SK-N-SH (cell line): ENCODE measurements at regions not wholly inside any gene's neighbourhood (a gene's known extent, or its start where the extent isn't known, plus 50 kb on each side); places are given as distances from the start of the nearest gene placed in this dataset.

ENCODE experiments used
- EP300 ChIP-seq, 2 experiments: IDR thresholded peaks; 2 replicates each; pipeline versions ENCODE4 v1.4.0 to v1.6.1; 2012; ENCODE audit warnings: borderline replicate concordance in 1 of 2, low read depth in 1 of 2, low read length in 1 of 2
- YY1 ChIP-seq: IDR thresholded peaks from 2 replicates; pipeline ENCODE4 v1.4.0; 2012; ENCODE audit warnings: low read depth, mild to moderate bottlenecking

DNA sequence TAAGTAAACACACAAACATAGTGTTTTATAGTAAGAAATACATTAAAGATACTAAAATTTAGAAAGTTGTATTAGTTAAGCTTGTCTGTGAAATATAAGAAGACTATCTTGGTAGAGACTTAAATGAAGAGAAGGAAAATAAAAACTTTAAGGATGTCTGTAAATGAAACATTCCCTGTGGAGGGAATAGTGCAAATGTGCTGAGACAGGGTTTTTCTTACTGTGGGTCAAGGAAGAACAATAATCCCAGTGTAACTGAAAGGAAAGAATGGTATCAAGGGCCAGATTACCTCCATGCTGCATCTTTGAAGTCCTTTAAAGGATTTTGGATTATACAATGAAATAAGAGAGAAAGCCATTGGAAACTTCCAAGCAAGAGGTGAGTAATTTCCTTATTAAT lies 547.5 kb upstream of the PCDH15 start:
- no peak for TF ChIP-seq YY1
- TF ChIP-seq EP300 (IDR thresholded peaks at IDR 0.05; ENCODE audit: borderline replicate concordance in 1 of 2, low read depth in 1 of 2, low read length in 1 of 2), result no peak
